ENCODE measurements at regions not wholly inside any gene's neighbourhood (a gene's known extent, or its start where the extent isn't known, plus 50 kb on each side); places are given as distances from the start of the nearest gene placed in this dataset.
"Not testable (repeated sequence)": the region's sequence is repeated elsewhere in the genome, so short reads cannot be mapped to it uniquely, and the experiment has no call there.

DNA sequence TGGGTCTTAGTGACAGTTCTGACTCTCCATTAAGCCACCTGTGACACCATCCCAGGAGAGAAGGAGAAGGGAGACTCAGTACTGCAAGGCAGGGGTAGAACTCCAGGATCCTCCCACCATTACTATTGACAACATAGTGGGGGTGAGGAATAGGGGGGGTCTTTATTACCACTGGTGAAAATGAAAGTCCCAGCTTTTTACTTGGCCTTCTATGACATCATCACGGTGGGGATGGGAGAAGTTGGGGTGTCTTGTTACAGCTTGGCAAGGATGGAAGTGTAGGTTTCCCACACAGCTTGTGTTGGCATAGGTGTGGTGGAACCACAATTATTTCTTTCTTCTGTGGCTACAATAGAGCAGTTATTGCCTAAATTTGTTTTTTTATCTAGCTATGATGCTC, 203.9 kb upstream of the DTNA start:
- POLR2A ChIA-PET, result no interaction called here
- CTCF ChIA-PET, result no interaction called here
- H3K4me3 Mint-ChIP-seq, result no peak overlapping the region
- no peak for DNase-seq
- H3K4me1 Mint-ChIP-seq, result no peaks in the 10 kb centered on the region
- H3K27ac Mint-ChIP-seq, result no peak overlapping the region
- H3K27me3 Mint-ChIP-seq, result no peaks in the 10 kb centered on the region
- no peaks in the 10 kb centered on the region for H3K9me3 Mint-ChIP-seq
- no peaks in the 10 kb centered on the region for H3K36me3 Mint-ChIP-seq (ENCODE audit: low read depth)

DNA sequence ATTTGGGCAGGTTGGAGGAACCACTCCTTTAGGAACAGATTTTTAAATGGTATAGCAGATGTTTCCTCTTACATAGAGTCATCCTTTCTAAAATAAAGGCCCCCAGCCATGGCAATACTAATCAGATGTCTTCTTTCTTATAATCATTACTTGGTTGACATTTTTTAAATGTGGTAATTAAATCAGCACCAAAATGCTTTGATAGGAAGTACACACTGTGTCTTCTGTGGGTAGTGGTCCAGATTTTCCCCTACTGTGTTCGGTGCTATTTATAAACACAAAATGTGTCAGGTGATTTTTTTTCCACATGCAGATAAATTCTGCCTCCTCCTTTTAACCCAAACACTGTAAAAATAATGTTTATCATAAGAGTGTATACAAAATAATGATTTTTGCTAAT, 200.9 kb upstream of the DTNA start:
- no peaks in the 10 kb centered on the region for H3K9me3 Mint-ChIP-seq
- no peak overlapping the region for H3K27ac Mint-ChIP-seq
- ChIA-PET CTCF (no interaction called here), POLR2A (no interaction called here)
- DNase-seq, result no peak
- H3K4me3 Mint-ChIP-seq, result no peak overlapping the region
- no peaks in the 10 kb centered on the region for H3K4me1 Mint-ChIP-seq
- H3K36me3 Mint-ChIP-seq (ENCODE audit: low read depth), result no peaks in the 10 kb centered on the region
- no peaks in the 10 kb centered on the region for H3K27me3 Mint-ChIP-seq

DNA sequence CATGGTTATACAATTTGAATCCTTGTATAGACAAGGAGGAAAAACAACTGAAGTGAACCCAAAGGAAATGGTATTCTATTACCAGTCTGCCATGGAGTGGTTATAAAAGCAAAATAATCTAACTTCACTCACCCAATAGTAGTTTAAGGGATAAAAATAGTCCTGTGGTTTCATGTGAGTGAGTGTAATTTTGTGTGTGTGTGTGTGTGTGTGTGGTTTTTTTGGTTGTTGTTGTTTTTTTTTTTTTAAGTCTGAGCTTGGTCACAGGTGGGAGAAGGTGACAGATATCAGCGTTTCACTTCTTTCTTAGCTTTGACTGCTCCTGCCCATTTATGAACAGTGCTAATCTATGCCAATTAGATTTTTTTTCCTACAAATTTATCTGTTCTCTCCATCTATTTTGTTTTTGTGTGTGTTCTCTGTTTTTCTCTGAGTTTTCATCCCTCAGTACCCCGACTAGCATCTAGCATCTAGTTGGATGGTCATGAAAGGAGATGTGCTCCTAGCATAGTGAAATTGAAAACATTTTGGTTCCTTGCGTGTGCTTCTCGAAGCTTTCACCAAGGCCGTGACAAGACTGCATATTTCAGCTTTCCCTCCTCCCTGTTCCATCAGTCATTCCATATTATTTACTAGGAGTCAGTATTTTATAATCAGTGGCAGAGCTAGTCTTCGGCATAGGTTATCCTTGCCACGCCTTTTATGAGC, 200.1 kb upstream of the DTNA start:
- Mint-ChIP-seq H3K27ac (no peak overlapping the region), H3K4me3 (no peak overlapping the region), H3K4me1 (no peaks in the 10 kb centered on the region), H3K36me3 (ENCODE audit: low read depth) (no peaks in the 10 kb centered on the region), H3K9me3 (no peaks in the 10 kb centered on the region), H3K27me3 (no peaks in the 10 kb centered on the region)
- no peak for DNase-seq
- CTCF ChIA-PET, result no interaction called here
- POLR2A ChIA-PET, result no interaction called here

DNA sequence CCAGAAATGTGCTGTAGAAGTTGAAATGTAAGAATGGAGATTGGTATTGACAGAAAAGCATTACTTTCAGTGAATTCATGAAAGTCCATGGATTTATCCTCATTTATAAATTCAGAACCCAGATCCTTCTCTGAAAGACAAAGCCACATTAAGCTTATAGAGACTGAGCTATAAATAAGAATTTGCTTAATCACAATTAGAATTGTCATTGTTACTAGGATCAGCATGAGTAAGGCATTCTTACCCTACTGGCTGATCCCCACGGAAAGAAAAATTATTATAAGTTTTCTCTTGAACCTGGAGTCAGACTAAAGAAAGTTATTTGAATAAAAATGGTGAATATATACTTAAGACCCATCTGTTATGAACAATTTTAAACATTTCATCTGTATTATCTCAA, 199.2 kb upstream of the DTNA start:
- no peak for DNase-seq
- H3K9me3 Mint-ChIP-seq, result peaks cover 5% of the 10 kb centered on the region
- no peak overlapping the region for H3K27ac Mint-ChIP-seq
- H3K4me1 Mint-ChIP-seq, result no peaks in the 10 kb centered on the region
- CTCF ChIA-PET, result no interaction called here
- H3K36me3 Mint-ChIP-seq (ENCODE audit: low read depth), result no peaks in the 10 kb centered on the region
- POLR2A ChIA-PET, result no interaction called here
- H3K27me3 Mint-ChIP-seq, result no peaks in the 10 kb centered on the region
- no peak overlapping the region for H3K4me3 Mint-ChIP-seq

DNA sequence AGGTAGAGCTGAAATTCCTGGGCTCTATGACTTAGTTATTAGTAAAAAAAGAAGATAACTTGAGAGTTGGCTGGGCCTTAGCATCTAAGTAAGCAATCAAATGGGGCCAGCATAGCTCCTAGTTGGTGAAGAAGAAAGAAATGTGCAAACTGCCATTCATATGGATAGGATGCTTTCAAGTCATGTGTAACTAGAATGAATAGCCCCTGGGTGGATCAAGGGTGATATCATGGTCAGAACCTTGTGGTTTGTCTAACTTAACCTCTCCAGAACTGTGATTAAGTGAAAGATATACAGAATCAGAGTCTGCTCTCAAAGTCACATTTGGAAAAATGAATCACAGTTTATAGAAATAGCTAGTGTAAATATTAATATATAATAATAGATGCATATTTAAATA, 198.7 kb upstream of the DTNA start:
- Mint-ChIP-seq H3K4me1 (no peaks in the 10 kb centered on the region), H3K36me3 (ENCODE audit: low read depth) (no peaks in the 10 kb centered on the region), H3K27ac (no peak overlapping the region), H3K4me3 (no peak overlapping the region), H3K27me3 (no peaks in the 10 kb centered on the region), H3K9me3 (peaks cover 8% of the 10 kb centered on the region)
- CTCF ChIA-PET, result no interaction called here
- DNase-seq, result no peak
- POLR2A ChIA-PET, result no interaction called here

DNA sequence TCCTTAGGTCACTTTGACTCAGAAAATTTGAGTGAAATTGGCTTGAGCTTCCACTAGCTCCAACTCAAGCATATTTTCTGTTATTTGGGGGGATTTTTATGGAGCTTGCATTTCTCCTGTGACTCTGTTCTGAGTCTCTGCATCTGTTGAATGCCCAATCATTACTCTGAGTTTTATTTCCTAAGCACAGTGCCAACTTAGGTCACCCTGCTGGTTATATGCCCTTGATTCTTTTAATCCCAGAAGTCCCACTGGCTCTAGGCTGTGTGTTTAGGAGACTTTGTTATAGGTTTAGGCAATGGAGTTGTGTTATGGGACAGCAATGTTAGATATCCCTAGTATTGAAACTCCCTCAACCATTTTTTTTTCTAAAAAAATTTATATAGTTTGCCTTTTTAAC, 198.2 kb upstream of the DTNA start:
- CTCF ChIA-PET, result no interaction called here
- Mint-ChIP-seq H3K4me1 (no peaks in the 10 kb centered on the region), H3K36me3 (ENCODE audit: low read depth) (no peaks in the 10 kb centered on the region), H3K9me3 (peaks cover 8% of the 10 kb centered on the region), H3K27ac (no peak overlapping the region), H3K27me3 (no peaks in the 10 kb centered on the region), H3K4me3 (no peak overlapping the region)
- POLR2A ChIA-PET, result no interaction called here
- no peak for DNase-seq

DNA sequence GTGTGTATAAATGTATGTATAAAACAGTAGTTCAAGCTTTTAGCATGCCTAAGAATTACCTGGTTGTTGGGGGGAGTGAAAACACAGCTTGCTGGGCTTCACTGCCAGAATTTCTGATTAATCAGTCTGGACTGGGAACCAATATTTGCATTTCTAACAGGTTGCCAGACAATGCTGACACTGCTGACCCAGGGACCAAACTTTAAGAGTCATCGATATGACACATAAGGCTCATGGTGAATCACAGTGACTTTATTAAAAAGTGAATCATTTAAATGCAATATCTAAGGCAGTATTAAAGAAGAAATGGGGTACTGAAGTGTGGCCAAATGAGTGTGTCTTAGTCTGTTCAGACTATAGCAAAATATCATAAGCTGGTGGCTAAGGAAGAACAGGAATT, 195.9 kb upstream of the DTNA start:
- CTCF ChIA-PET, result interaction anchor here (0.9 to 1.1 kb wide), 2 partner anchors 16 to 98 kb away, joined by 3 read pairs; no protein-coding TSS in a partner anchor
- Mint-ChIP-seq H3K36me3 (ENCODE audit: low read depth) (no peaks in the 10 kb centered on the region), H3K9me3 (peaks cover 8% of the 10 kb centered on the region), H3K4me1 (no peaks in the 10 kb centered on the region), H3K27me3 (no peaks in the 10 kb centered on the region), H3K4me3 (no peak overlapping the region), H3K27ac (no peak overlapping the region)
- no peak for DNase-seq
- POLR2A ChIA-PET, result no interaction called here

DNA sequence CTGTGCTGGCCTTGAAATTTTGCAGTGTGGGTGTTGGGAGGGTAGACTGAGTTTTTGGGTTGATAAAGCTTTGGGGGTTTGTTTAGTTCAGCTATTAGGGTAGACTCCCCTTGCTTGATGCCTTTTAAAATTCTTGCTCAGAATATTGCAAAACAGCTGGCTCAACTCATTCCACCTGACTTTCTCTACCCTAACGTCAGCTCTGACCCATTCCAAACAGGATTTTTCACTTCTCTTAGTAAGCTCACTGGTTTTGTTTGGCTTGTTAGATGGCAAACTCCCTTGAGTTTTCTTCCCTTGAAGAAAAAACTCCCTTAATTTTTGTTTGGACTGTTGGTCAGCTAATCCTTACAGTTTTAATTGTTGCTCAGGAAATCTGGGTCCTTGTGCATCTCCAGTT, 195.1 kb upstream of the DTNA start:
- Mint-ChIP-seq H3K27ac (no peak overlapping the region), H3K36me3 (ENCODE audit: low read depth) (no peaks in the 10 kb centered on the region), H3K27me3 (no peaks in the 10 kb centered on the region), H3K4me3 (no peak overlapping the region), H3K9me3 (peaks cover 8% of the 10 kb centered on the region), H3K4me1 (no peaks in the 10 kb centered on the region)
- ChIA-PET CTCF (interaction anchor here (0.9 kb wide), 1 partner anchor 17 kb away, joined by 3 read pairs; no protein-coding TSS in a partner anchor), POLR2A (no interaction called here)
- no peak for DNase-seq

DNA sequence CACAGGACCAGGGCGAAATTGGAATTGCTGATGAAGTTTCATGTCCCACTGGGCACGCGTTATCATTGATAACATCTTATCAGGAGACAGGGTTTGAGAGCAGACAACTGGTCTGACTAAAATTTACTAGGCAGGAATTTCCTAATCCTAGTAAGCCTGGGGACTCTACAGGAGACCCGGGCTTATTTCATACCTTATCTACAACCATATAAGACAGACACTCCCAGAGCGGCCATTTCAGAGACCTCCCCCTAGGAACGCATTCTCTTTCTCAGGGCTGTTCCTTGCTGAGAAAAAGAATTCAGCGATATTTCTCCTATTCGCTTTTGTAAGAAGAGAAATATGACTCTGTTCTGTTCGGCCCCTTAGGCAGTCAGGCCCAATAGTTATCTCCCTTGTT, 193.7 kb upstream of the DTNA start:
- DNase-seq; H3K4me1 Mint-ChIP-seq; H3K27ac Mint-ChIP-seq; H3K4me3 Mint-ChIP-seq; H3K36me3 Mint-ChIP-seq (ENCODE audit: low read depth); POLR2A ChIA-PET; CTCF ChIA-PET; H3K9me3 Mint-ChIP-seq; H3K27me3 Mint-ChIP-seq: not testable (repeated sequence)

DNA sequence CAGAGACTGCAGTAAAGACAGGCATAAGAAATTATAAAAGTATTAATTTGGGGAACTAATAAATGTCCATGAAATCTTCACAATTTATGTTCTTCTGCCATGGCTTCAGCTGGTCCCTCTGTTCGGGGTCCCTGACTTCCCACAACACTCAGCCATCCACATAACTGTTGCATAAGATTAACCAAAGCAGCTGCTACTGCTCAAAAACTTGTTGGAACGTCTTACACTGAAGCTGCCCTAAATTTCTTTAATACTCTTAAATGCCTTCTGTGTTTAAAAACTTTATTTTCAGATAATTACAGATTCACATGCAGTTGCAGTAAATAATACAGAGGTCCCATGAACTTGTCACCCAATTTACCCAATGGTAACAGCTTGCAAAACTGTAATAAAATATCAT, 193.1 kb upstream of the DTNA start:
- H3K27me3 Mint-ChIP-seq; H3K9me3 Mint-ChIP-seq; H3K4me3 Mint-ChIP-seq; POLR2A ChIA-PET; H3K4me1 Mint-ChIP-seq; H3K36me3 Mint-ChIP-seq (ENCODE audit: low read depth); CTCF ChIA-PET; H3K27ac Mint-ChIP-seq; DNase-seq: not testable (repeated sequence)

DNA sequence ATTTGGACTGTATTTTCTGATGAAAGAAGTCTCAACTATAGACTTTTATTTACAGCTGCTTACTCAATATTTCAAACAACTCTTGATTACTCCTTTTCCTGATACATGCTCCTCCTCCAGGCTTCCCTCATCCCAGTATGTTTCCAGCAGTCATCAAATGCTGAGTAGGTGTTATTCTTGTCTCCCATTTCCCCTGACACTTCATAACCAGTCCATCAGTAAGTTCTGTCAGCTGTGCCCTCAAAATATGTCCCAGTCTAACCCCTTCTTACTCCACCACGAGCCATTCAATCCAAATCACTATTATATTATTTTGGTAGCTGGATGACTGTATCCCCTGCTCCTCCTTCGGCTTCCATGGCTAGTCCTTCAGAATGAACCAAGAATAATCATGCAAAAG, 189.1 kb upstream of the DTNA start:
- ChIA-PET POLR2A (no interaction called here), CTCF (no interaction called here)
- Mint-ChIP-seq H3K4me1 (no peaks in the 10 kb centered on the region), H3K4me3 (no peak overlapping the region), H3K9me3 (peaks cover 2% of the 10 kb centered on the region), H3K27me3 (no peaks in the 10 kb centered on the region), H3K36me3 (ENCODE audit: low read depth) (no peaks in the 10 kb centered on the region), H3K27ac (no peak overlapping the region)
- no peak for DNase-seq

DNA sequence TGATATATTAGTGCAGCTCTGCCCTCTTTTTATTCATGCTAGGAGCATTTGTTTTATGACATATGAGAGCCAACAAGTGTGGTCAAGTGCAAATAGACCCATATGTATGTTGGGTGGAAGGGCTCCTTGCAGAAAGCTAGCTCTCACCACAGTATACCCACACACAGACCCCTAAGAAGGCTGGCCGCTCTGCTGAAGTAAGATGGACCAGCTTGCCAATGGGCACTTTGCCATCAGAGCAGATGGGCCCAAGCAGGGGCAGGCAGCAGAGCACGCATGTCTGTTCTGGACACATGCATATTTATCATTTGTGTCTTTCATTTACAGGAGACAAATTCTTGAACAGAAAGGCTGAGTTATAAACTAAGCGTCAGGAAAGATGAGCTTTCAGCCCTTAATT, 187.5 kb upstream of the DTNA start:
- DNase-seq, result no peak
- Mint-ChIP-seq H3K27me3 (no peaks in the 10 kb centered on the region), H3K4me3 (no peak overlapping the region), H3K27ac (no peak overlapping the region), H3K9me3 (no peaks in the 10 kb centered on the region), H3K4me1 (no peaks in the 10 kb centered on the region), H3K36me3 (ENCODE audit: low read depth) (no peaks in the 10 kb centered on the region)
- ChIA-PET POLR2A (no interaction called here), CTCF (no interaction called here)

DNA sequence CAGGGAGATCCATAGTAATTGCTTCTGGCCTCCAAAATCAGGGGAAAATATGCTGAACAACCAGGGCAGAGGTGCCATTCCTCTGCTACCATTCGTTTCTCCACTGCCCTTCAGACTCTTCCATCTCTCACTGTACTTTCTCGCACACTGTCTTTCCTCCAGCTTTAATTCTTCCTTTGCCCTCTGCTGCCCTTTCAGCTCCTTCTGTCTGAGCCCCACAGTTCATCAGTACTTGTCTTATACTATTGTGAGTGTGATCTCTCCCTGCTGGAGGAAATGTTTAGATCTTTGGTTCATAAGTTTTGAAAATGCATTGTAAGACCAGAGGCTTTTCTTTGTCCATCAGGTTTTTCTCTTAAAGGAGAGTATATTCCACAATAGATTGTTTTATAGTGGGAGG, 184.9 kb upstream of the DTNA start:
- H3K4me3 Mint-ChIP-seq, result no peak overlapping the region
- H3K4me1 Mint-ChIP-seq, result no peaks in the 10 kb centered on the region
- CTCF ChIA-PET, result no interaction called here
- H3K27ac Mint-ChIP-seq, result no peak overlapping the region
- DNase-seq, result no peak
- H3K27me3 Mint-ChIP-seq, result no peaks in the 10 kb centered on the region
- H3K9me3 Mint-ChIP-seq, result no peaks in the 10 kb centered on the region
- POLR2A ChIA-PET, result no interaction called here
- no peaks in the 10 kb centered on the region for H3K36me3 Mint-ChIP-seq (ENCODE audit: low read depth)

DNA sequence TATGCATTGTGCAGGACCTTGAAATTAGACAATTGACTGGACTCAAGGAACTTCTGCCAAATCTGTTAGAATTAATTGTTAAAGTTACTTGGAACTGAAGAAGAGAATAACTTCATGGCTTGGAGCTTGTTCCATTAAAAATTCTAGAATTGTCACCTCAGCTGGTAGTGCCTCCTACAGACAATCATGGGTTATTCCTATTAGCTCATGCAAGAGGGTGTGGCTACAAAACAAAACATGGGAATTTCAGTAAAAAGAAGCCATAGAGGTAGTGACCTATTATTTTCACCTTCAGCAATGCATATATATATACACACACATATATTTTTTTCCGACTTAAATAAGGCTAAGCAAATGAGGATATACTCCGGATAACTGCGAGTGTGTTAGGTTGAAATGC, 181.9 kb upstream of the DTNA start:
- Mint-ChIP-seq H3K36me3 (ENCODE audit: low read depth) (no peaks in the 10 kb centered on the region), H3K4me3 (no peak overlapping the region), H3K9me3 (no peaks in the 10 kb centered on the region), H3K27me3 (no peaks in the 10 kb centered on the region), H3K27ac (no peak overlapping the region), H3K4me1 (no peaks in the 10 kb centered on the region)
- no peak for DNase-seq
- ChIA-PET POLR2A (no interaction called here), CTCF (no interaction called here)

Measured in activated CD4-positive, alpha-beta T cell treated with anti-CD3 and anti-CD28 coated beads, Interleukin-2, amount 10 ng/mL, durations not matched to agents 7 days and 5 days (primary cell).